ENCODE measurements at regions not wholly inside any gene's neighbourhood (a gene's known extent, or its start where the extent isn't known, plus 50 kb on each side); places are given as distances from the start of the nearest gene placed in this dataset.

GRCh38 chr3:144655423-144655822, 683.8 kb downstream of the DIPK2A start:
- no peak for TF ChIP-seq CTCF (IDR thresholded peaks at IDR 0.05; ENCODE audit: low read depth, low read length)
- H3K9me3 ChIP-seq (ENCODE audit: control insufficient read depth, insufficient read depth, low read length): no peaks in the 10 kb centered on the region
- H3K27me3 ChIP-seq (ENCODE audit: control insufficient read depth, insufficient read depth, low read length): no peaks in the 10 kb centered on the region
- no peak overlapping the region for H3K27ac ChIP-seq (ENCODE audit: low read depth, low read length)
- DNase-seq (ENCODE audit: low read depth, low spot score): no peak
- ChIA-PET POLR2A (no interaction called here), CTCF (no interaction called here)
- no peak overlapping the region for H3K4me3 ChIP-seq (ENCODE audit: low read depth, low read length)

GRCh38 chr3:144660186-144660585, 688.6 kb downstream of the DIPK2A start:
- Histone ChIP-seq H3K27ac (ENCODE audit: low read depth, low read length) (no peak overlapping the region), H3K27me3 (ENCODE audit: control insufficient read depth, insufficient read depth, low read length) (no peaks in the 10 kb centered on the region), H3K9me3 (ENCODE audit: control insufficient read depth, insufficient read depth, low read length) (no peaks in the 10 kb centered on the region), H3K4me3 (ENCODE audit: low read depth, low read length) (no peak overlapping the region)
- POLR2A ChIA-PET: no interaction called here
- no peak for TF ChIP-seq CTCF (IDR thresholded peaks at IDR 0.05; ENCODE audit: low read depth, low read length)
- DNase-seq (ENCODE audit: low read depth, low spot score): no peak
- CTCF ChIA-PET: no interaction called here

GRCh38 chr3:144662729-144663128, 691.1 kb downstream of the DIPK2A start:
- no peak for TF ChIP-seq CTCF (IDR thresholded peaks at IDR 0.05; ENCODE audit: low read depth, low read length)
- POLR2A ChIA-PET: no interaction called here
- CTCF ChIA-PET: no interaction called here

GRCh38 chr3:144663456-144664436, 692.1 kb downstream of the DIPK2A start:
- H3K9me3 ChIP-seq (ENCODE audit: control insufficient read depth, insufficient read depth, low read length): no peaks in the 10 kb centered on the region
- no peak overlapping the region for H3K4me3 ChIP-seq (ENCODE audit: low read depth, low read length)
- no peaks in the 10 kb centered on the region for H3K27me3 ChIP-seq (ENCODE audit: control insufficient read depth, insufficient read depth, low read length)
- no peak overlapping the region for H3K27ac ChIP-seq (ENCODE audit: low read depth, low read length)
- POLR2A ChIA-PET: no interaction called here
- CTCF ChIA-PET: no interaction called here
- no peak for TF ChIP-seq CTCF (IDR thresholded peaks at IDR 0.05; ENCODE audit: low read depth, low read length)
- DNase-seq (ENCODE audit: low read depth, low spot score): no peak

More at GRCh38 chr3:144662729-144663128, 691.1 kb downstream of the DIPK2A start:
- H3K4me3 ChIP-seq (ENCODE audit: low read depth, low read length): no peak overlapping the region
- no peaks in the 10 kb centered on the region for H3K9me3 ChIP-seq (ENCODE audit: control insufficient read depth, insufficient read depth, low read length)
- DNase-seq (ENCODE audit: low read depth, low spot score): no peak
- no peaks in the 10 kb centered on the region for H3K27me3 ChIP-seq (ENCODE audit: control insufficient read depth, insufficient read depth, low read length)
- no peak overlapping the region for H3K27ac ChIP-seq (ENCODE audit: low read depth, low read length)

- no peak for DNase-seq (ENCODE audit: low read depth, low spot score)
- H3K9me3 ChIP-seq (ENCODE audit: control insufficient read depth, insufficient read depth, low read length): no peaks in the 10 kb centered on the region
- CTCF ChIA-PET: no interaction called here
- H3K4me3 ChIP-seq (ENCODE audit: low read depth, low read length): no peak overlapping the region
- H3K27me3 ChIP-seq (ENCODE audit: control insufficient read depth, insufficient read depth, low read length): no peaks in the 10 kb centered on the region
- POLR2A ChIA-PET: no interaction called here
- TF ChIP-seq CTCF (IDR thresholded peaks at IDR 0.05; ENCODE audit: low read depth, low read length): no peak
- H3K27ac ChIP-seq (ENCODE audit: low read depth, low read length): no peak overlapping the region
Observed at GRCh38 chr3:144665567-144666053, 694.0 kb downstream of the DIPK2A start.
